CD14-positive monocyte (primary cell): ENCODE measurements at regions not wholly inside any gene's neighbourhood (a gene's known extent, or its start where the extent isn't known, plus 50 kb on each side); places are given as distances from the start of the nearest gene placed in this dataset.

Experiments used
- DNase-seq, 3 donors: peaks; one replicate each; pipeline ENCODE4 v3.0.0-alpha.2; 2011 to 2022
- H2AFZ ChIP-seq: 2 replicates; pipeline ENCODE4 v1.6.0; 2012; ENCODE audit warnings: mild to moderate bottlenecking, low read depth, low read length, inconsistent platforms; ENCODE audit not compliant: insufficient read depth, poor library complexity, severe bottlenecking
- H3K27ac ChIP-seq, 2 donors: 1 replicate in 1 of 2; 2 replicates in 1 of 2; pipeline ENCODE4 v1.5.1; 2012 to 2013; ENCODE audit warnings: low read length in 2 of 2, control low read depth in 1 of 2, inconsistent platforms in 1 of 2, low read depth in 1 of 2, mild to moderate bottlenecking in 1 of 2
- H3K27me3 ChIP-seq, 2 donors: one replicate each; pipeline versions ENCODE4 v1.6.0 to v1.6.1; 2011 to 2013; ENCODE audit warnings: low read length in 2 of 2; ENCODE audit not compliant: control insufficient read depth in 2 of 2, insufficient read depth in 2 of 2
- H3K36me3 ChIP-seq, 2 donors: replicated peaks in 1 of 2; 1 replicate in 1 of 2; 2 replicates in 1 of 2; pipeline versions ENCODE4 v1.5.1 to v1.6.1; 2012 to 2013; ENCODE audit warnings: low read length in 2 of 2, control low read depth in 1 of 2, inconsistent platforms in 1 of 2, mild to moderate bottlenecking in 1 of 2; ENCODE audit not compliant: insufficient read depth in 2 of 2, control insufficient read depth in 1 of 2
- H3K4me1 ChIP-seq, 2 donors: 1 replicate in 1 of 2; 2 replicates in 1 of 2; pipeline versions ENCODE4 v1.5.1 to v1.6.1; 2012 to 2013; ENCODE audit warnings: low read length in 2 of 2, control low read depth in 1 of 2, inconsistent platforms in 1 of 2, mild to moderate bottlenecking in 1 of 2, moderate library complexity in 1 of 2; ENCODE audit not compliant: insufficient read depth in 2 of 2, control insufficient read depth in 1 of 2
- H3K4me2 ChIP-seq: replicated peaks from 2 replicates; pipeline ENCODE3; 2012; ENCODE audit warnings: low read length, moderate library complexity, mild to moderate bottlenecking; ENCODE audit not compliant: poor library complexity, severe bottlenecking; ENCODE audit errors: extremely low read depth
- H3K4me3 ChIP-seq, 3 experiments: fragments of 200-600 bp in 1 of 3; sonication (generic) in 1 of 3; replicated peaks in 1 of 3; 1 replicate in 2 of 3; 2 replicates in 1 of 3; pipeline ENCODE4 v1.5.1; 2011 to 2013; ENCODE audit warnings: low read length in 3 of 3, mild to moderate bottlenecking in 3 of 3, control low read depth in 2 of 3, low read depth in 2 of 3, inconsistent platforms in 1 of 3, moderate library complexity in 1 of 3
- H3K79me2 ChIP-seq: 2 replicates; pipeline ENCODE4 v1.6.0; 2012; ENCODE audit warnings: mild to moderate bottlenecking, control low read depth, inconsistent platforms, low read length, moderate library complexity; ENCODE audit not compliant: insufficient read depth
- H3K9ac ChIP-seq: 2 replicates; pipeline ENCODE4 v1.6.0; 2017; ENCODE audit warnings: low read length, mild to moderate bottlenecking; ENCODE audit not compliant: insufficient read depth, poor library complexity, severe bottlenecking
- H3K9me3 ChIP-seq, 2 donors: replicated peaks in 1 of 2; 1 replicate in 1 of 2; 2 replicates in 1 of 2; pipeline versions ENCODE4 v1.5.1 to v1.6.1; 2012 to 2013; ENCODE audit warnings: low read length in 2 of 2, control low read depth in 1 of 2; ENCODE audit not compliant: control insufficient read depth in 1 of 2, insufficient read depth in 1 of 2
- H4K20me1 ChIP-seq: 2 replicates; pipeline ENCODE4 v1.6.0; 2012; ENCODE audit warnings: mild to moderate bottlenecking, low read length, control low read depth, moderate library complexity; ENCODE audit not compliant: insufficient read depth
- H3K27ac Mint-ChIP-seq, 7 donors: one replicate each; pipeline ENCODE4 v1.8.0; 2020; ENCODE audit warnings: mild to moderate bottlenecking in 7 of 7, mixed read lengths in 7 of 7, moderate library complexity in 6 of 7, inconsistent platforms in 2 of 7
- H3K27me3 Mint-ChIP-seq, 3 donors: one replicate each; pipeline ENCODE4 v1.8.0; 2021 to 2022; ENCODE audit warnings: low read depth in 3 of 3, mild to moderate bottlenecking in 3 of 3, mixed read lengths in 3 of 3, moderate library complexity in 3 of 3, inconsistent platforms in 1 of 3
- H3K36me3 Mint-ChIP-seq, 2 donors: one replicate each; pipeline ENCODE4 v1.8.0; 2020; ENCODE audit warnings: mixed read lengths in 2 of 2, inconsistent platforms in 1 of 2, mild to moderate bottlenecking in 1 of 2
- H3K4me1 Mint-ChIP-seq: one replicate; pipeline ENCODE4 v1.8.0; 2020; ENCODE audit warnings: mild to moderate bottlenecking, mixed read lengths
- H3K4me3 Mint-ChIP-seq, 2 donors: one replicate each; pipeline ENCODE4 v1.8.0; 2020; ENCODE audit warnings: mild to moderate bottlenecking in 2 of 2, mixed read lengths in 2 of 2, moderate library complexity in 1 of 2
- H3K9me3 Mint-ChIP-seq, 7 donors: one replicate each; pipeline ENCODE4 v1.8.0; 2020 to 2022; ENCODE audit warnings: mixed read lengths in 7 of 7, mild to moderate bottlenecking in 6 of 7, moderate library complexity in 6 of 7, inconsistent platforms in 2 of 7
- CTCF ChIP-seq: fragments of 200-600 bp; IDR thresholded peaks from one replicate; pipeline ENCODE4 v1.8.0; 2022; ENCODE audit warnings: antibody characterized with exemption, mild to moderate bottlenecking
- WGBS: methylation state at CpG from one replicate; pipeline ENCODE4 v1.1.5; 2013; ENCODE audit warnings: missing lambda C conversion rate; ENCODE audit not compliant: insufficient coverage; 5-methylcytosine and 5-hydroxymethylcytosine counted together
- intact Hi-C, 2 donors: fragments of 100-400 bp; cut with micrococcal nuclease; formaldehyde crosslinking; loops; one replicate each; pipeline versions ENCODE4 v1.15.0 to v1.15.1; 2023

- Histone ChIP-seq H3K4me3 (no peak overlapping the region), H3K4me1 (peaks cover 6 to 7% of the 10 kb centered on the region in 2 donors), H3K9ac (no peak overlapping the region), H3K36me3 (no peaks in the 10 kb centered on the region), H2AFZ (no peak overlapping the region), H3K27me3 (no peaks in the 10 kb centered on the region), H3K79me2 (no peaks in the 10 kb centered on the region), H3K9me3 (peaks cover 0 to 5% of the 10 kb centered on the region in 2 donors), H4K20me1 (no peaks in the 10 kb centered on the region), H3K4me2 (no peak overlapping the region), H3K27ac (no peak overlapping the region)
- TF ChIP-seq CTCF = no peak
- intact Hi-C loops = no loop called here
- DNase-seq = no peak
- H3K4me3 Mint-ChIP-seq = no peak overlapping the region
- H3K27me3 Mint-ChIP-seq = peaks cover 0 to 4% (median 0%) of the 10 kb centered on the region in 3 donors
- peaks cover 4 to 9% (median 5%) of the 10 kb centered on the region in 7 donors for H3K9me3 Mint-ChIP-seq
- peaks cover 15% of the 10 kb centered on the region for H3K4me1 Mint-ChIP-seq
- H3K36me3 Mint-ChIP-seq = no peaks in the 10 kb centered on the region
- no peak overlapping the region for H3K27ac Mint-ChIP-seq
Measured at GRCh38 chrX:39945709-39946108, 152.0 kb downstream of the BCOR start.

GRCh38 chrX:39946822-39947221 is 150.9 kb downstream of the BCOR start:
- no peak overlapping the region for H3K9ac ChIP-seq
- H3K4me2 ChIP-seq = no peak overlapping the region
- H2AFZ ChIP-seq = no peak overlapping the region
- no peak overlapping the region for H3K4me3 ChIP-seq
- peaks cover 0 to 6% (median 0%) of the 10 kb centered on the region in 3 donors for H3K27me3 Mint-ChIP-seq
- no peaks in the 10 kb centered on the region for H3K36me3 Mint-ChIP-seq
- WGBS = no CpG with 5 or more reads among the region's 4 CpGs
- H3K27ac ChIP-seq = no peak overlapping the region
- no peaks in the 10 kb centered on the region for H3K27me3 ChIP-seq
- H4K20me1 ChIP-seq = no peaks in the 10 kb centered on the region
- no peaks in the 10 kb centered on the region for H3K79me2 ChIP-seq
- intact Hi-C loops = no loop called here
- no peak overlapping the region for H3K27ac Mint-ChIP-seq
- TF ChIP-seq CTCF = no peak
- H3K4me1 Mint-ChIP-seq = peaks cover 15% of the 10 kb centered on the region
- H3K4me3 Mint-ChIP-seq = no peak overlapping the region
- no peaks in the 10 kb centered on the region for H3K36me3 ChIP-seq
- H3K4me1 ChIP-seq = peaks cover 6 to 7% of the 10 kb centered on the region in 2 donors
- DNase-seq = no peak
- H3K9me3 ChIP-seq = peaks cover 0 to 5% of the 10 kb centered on the region in 2 donors
- peaks cover 4 to 11% (median 6%) of the 10 kb centered on the region in 7 donors for H3K9me3 Mint-ChIP-seq
